H9 (cell line): ENCODE measurements at regions not wholly inside any gene's neighbourhood (a gene's known extent, or its start where the extent isn't known, plus 50 kb on each side); places are given as distances from the start of the nearest gene placed in this dataset.
A peak's percentile ranks its signal among the peaks of the same experiment; 100 is the strongest.

Experiments used
- DNase-seq: peaks from one replicate; pipeline ENCODE4 v3.0.0-alpha.2; 2017
- H2AFZ ChIP-seq: one replicate; pipeline ENCODE4 v1.6.1; 2013; ENCODE audit warnings: mild to moderate bottlenecking, low read length, control low read depth, moderate library complexity
- H2AK5ac ChIP-seq: 2 replicates; pipeline ENCODE4 v1.6.1; 2013; ENCODE audit warnings: low read length, control low read depth, mixed read lengths; ENCODE audit not compliant: insufficient read length
- H2BK120ac ChIP-seq: one replicate; pipeline ENCODE4 v1.6.1; 2013; ENCODE audit warnings: low read depth, mild to moderate bottlenecking, low read length, control low read depth, inconsistent platforms; ENCODE audit not compliant: poor library complexity, severe bottlenecking
- H2BK12ac ChIP-seq: 2 replicates; pipeline ENCODE4 v1.6.1; 2013; ENCODE audit warnings: low read length, control low read depth, mixed read lengths, low read depth; ENCODE audit not compliant: insufficient read length
- H2BK15ac ChIP-seq: 2 replicates; pipeline ENCODE4 v1.6.1; 2013; ENCODE audit warnings: low read depth, low read length, control low read depth
- H2BK20ac ChIP-seq: one replicate; pipeline ENCODE4 v1.6.1; 2013; ENCODE audit warnings: low read depth, mild to moderate bottlenecking, low read length, control low read depth, inconsistent platforms; ENCODE audit not compliant: poor library complexity, severe bottlenecking
- H2BK5ac ChIP-seq: 2 replicates; pipeline ENCODE4 v1.6.1; 2013; ENCODE audit warnings: low read length, control low read depth, mixed read lengths; ENCODE audit not compliant: insufficient read length
- H3K14ac ChIP-seq: 2 replicates; pipeline ENCODE4 v1.6.1; 2013; ENCODE audit warnings: low read length, control low read depth; ENCODE audit not compliant: insufficient read depth
- H3K18ac ChIP-seq: 2 replicates; pipeline ENCODE4 v1.6.1; 2013; ENCODE audit warnings: low read depth, mild to moderate bottlenecking, mixed read lengths, low read length, control low read depth; ENCODE audit not compliant: insufficient read length
- H3K23ac ChIP-seq: 2 replicates; pipeline ENCODE4 v1.6.1; 2013; ENCODE audit warnings: low read length, control low read depth, mixed read lengths, low read depth; ENCODE audit not compliant: insufficient read length
- H3K23me2 ChIP-seq: 2 replicates; pipeline ENCODE4 v1.6.1; 2013; ENCODE audit warnings: low read depth, mild to moderate bottlenecking, mixed read lengths, low read length, control low read depth; ENCODE audit not compliant: insufficient read length, poor library complexity, severe bottlenecking
- H3K27ac ChIP-seq: 2 replicates; pipeline ENCODE4 v1.5.1; 2013; ENCODE audit warnings: low read length, control low read depth, mixed read lengths, low read depth; ENCODE audit not compliant: insufficient read length
- H3K27me3 ChIP-seq: 2 replicates; pipeline ENCODE4 v1.6.1; 2013; ENCODE audit warnings: low read length, control low read depth, inconsistent platforms; ENCODE audit not compliant: insufficient read depth
- H3K4ac ChIP-seq: 2 replicates; pipeline ENCODE4 v1.6.1; 2013; ENCODE audit warnings: low read depth, mild to moderate bottlenecking, control low read depth, inconsistent platforms, low read length, moderate library complexity
- H3K4me1 ChIP-seq: 2 replicates; pipeline ENCODE4 v1.6.1; 2013; ENCODE audit warnings: low read length, control low read depth, inconsistent platforms; ENCODE audit not compliant: insufficient read depth
- H3K4me2 ChIP-seq: 2 replicates; pipeline ENCODE4 v1.6.1; 2013; ENCODE audit warnings: low read length, control low read depth, mixed read lengths; ENCODE audit not compliant: insufficient read length, insufficient read depth
- H3K56ac ChIP-seq: 2 replicates; pipeline ENCODE4 v1.6.1; 2013; ENCODE audit warnings: low read depth, mild to moderate bottlenecking, mixed read lengths, low read length, control low read depth; ENCODE audit not compliant: insufficient read length
- H3K79me1 ChIP-seq: 2 replicates; pipeline ENCODE4 v1.6.1; 2013; ENCODE audit warnings: low read depth, mild to moderate bottlenecking, moderate library complexity, low read length, control low read depth, inconsistent platforms; ENCODE audit not compliant: insufficient read depth, poor library complexity, severe bottlenecking
- H3K79me2 ChIP-seq: 2 replicates; pipeline ENCODE4 v1.6.1; 2013; ENCODE audit warnings: low read length, control low read depth, inconsistent platforms; ENCODE audit not compliant: insufficient read depth
- H3K9ac ChIP-seq: 2 replicates; pipeline ENCODE4 v1.6.1; 2013; ENCODE audit warnings: low read length, control low read depth, mixed read lengths; ENCODE audit not compliant: insufficient read length; ENCODE audit errors: extremely low read depth
- H3K9me3 ChIP-seq: one replicate; pipeline ENCODE4 v1.6.1; 2013; ENCODE audit warnings: low read depth, low read length, inconsistent platforms; ENCODE audit not compliant: control insufficient read depth
- H3T11ph ChIP-seq: one replicate; pipeline ENCODE4 v1.6.1; 2013; ENCODE audit warnings: mild to moderate bottlenecking, low read length, control low read depth, inconsistent platforms
- H4K20me1 ChIP-seq: one replicate; pipeline ENCODE4 v1.6.1; 2013; ENCODE audit not compliant: control insufficient read depth, insufficient read length, insufficient read depth
- H4K5ac ChIP-seq: 2 replicates; pipeline ENCODE4 v1.6.1; 2013; ENCODE audit warnings: low read depth, mild to moderate bottlenecking, mixed read lengths, low read length, control low read depth; ENCODE audit not compliant: insufficient read length
- H4K8ac ChIP-seq: replicated peaks from 2 replicates; pipeline ENCODE4 v1.6.1; 2013; ENCODE audit warnings: low read length, control low read depth, mixed read lengths, low read depth; ENCODE audit not compliant: insufficient read length
- H4K91ac ChIP-seq: 2 replicates; pipeline ENCODE4 v1.6.1; 2013; ENCODE audit warnings: low read depth, mild to moderate bottlenecking, moderate library complexity, mixed read lengths, low read length, control low read depth; ENCODE audit not compliant: insufficient read length
- H3K27ac Mint-ChIP-seq, 3 experiments: 2 replicates in 2 of 3; 3 replicates in 1 of 3; pipeline ENCODE4 v1.8.0; 2020 to 2021; ENCODE audit warnings: mixed read lengths in 3 of 3, mild to moderate bottlenecking in 1 of 3, moderate library complexity in 1 of 3
- H3K27me3 Mint-ChIP-seq: 2 replicates; pipeline ENCODE4 v1.8.0; 2021; ENCODE audit warnings: low read depth, mild to moderate bottlenecking, moderate library complexity, mixed read lengths
- H3K36me3 Mint-ChIP-seq, 3 experiments: 2 replicates in 2 of 3; 3 replicates in 1 of 3; pipeline ENCODE4 v1.8.0; 2020 to 2021; ENCODE audit warnings: low read depth in 3 of 3, mixed read lengths in 3 of 3; ENCODE audit not compliant: insufficient read depth in 1 of 3
- H3K4me1 Mint-ChIP-seq, 2 experiments: 2 replicates each; pipeline ENCODE4 v1.8.0; 2020; ENCODE audit warnings: mixed read lengths in 2 of 2
- H3K4me3 Mint-ChIP-seq, 2 experiments: 2 replicates in 1 of 2; 3 replicates in 1 of 2; pipeline ENCODE4 v1.8.0; 2020 to 2021; ENCODE audit warnings: mild to moderate bottlenecking in 2 of 2, mixed read lengths in 2 of 2, moderate library complexity in 1 of 2
- H3K9me3 Mint-ChIP-seq, 2 experiments: 2 replicates in 1 of 2; 3 replicates in 1 of 2; pipeline ENCODE4 v1.8.0; 2020; ENCODE audit warnings: mild to moderate bottlenecking in 2 of 2, mixed read lengths in 2 of 2, moderate library complexity in 1 of 2
- CTCF ChIP-seq: fragments of 200-600 bp; sonication (generic); conservative IDR thresholded peaks from 3 replicates; pipeline ENCODE4 v1.8.0; 2021; ENCODE audit warnings: antibody characterized with exemption, mild to moderate bottlenecking
- WGBS: extraction: QIAGEN DNeasy Blood & Tissue Kit; methylation state at CpG from one replicate; pipeline ENCODE4 v1.1.7; 2013; ENCODE audit warnings: missing lambda C conversion rate, low lambda C conversion rate, mixed read lengths; ENCODE audit not compliant: insufficient read length; ENCODE audit errors: extremely low coverage; 5-methylcytosine and 5-hydroxymethylcytosine counted together

DNA sequence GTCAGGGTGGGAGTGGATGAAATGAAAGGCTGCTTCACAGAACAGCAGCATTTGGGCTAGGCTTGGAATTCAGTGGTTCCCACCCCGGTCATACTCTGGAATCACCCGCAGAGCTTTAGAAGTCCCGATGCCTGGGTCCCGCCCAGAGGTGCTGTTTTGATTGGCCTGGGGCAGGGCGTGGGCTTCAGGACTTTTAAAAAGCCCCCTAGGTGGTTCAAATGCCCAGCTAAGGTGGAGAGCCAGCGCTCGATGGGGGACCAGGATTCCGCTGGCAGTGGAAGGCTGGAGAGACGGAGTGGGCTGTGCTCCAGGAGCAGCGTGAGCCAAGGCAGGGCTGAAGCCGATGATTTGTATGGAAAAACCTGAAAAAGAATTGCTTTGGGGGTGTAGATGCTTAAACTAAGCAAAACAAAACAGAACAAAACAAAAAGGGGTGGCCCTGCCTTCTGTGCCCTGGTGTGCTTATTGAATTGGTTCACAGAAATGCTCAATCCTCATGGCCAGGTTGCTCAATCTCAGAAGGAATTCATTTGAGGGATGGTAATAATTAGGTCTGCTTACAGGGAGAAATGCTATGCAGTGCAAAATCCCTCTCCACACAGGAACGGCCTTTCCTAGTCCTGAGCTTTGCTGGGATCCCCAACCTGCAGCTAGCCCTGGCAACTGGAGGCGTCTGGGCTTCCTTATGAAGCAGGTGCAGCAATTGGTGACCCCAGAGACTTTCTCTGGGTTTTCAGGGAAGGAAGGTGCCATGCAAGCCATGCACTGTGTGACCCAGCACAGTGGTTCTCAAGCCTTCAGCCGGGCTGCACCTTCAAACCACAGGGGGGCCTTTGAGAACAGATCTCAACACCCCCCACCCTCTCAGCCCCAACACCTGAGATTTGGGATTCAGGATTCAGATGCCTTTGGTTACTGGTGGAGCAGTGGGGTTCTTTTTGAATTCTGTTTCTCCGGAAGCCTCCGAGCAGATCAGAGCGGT lies 174.0 kb upstream of the ZNF618 start:
- H2AFZ ChIP-seq: no peak overlapping the region
- H3T11ph ChIP-seq: no peak overlapping the region
- H3K27ac ChIP-seq: no peak overlapping the region
- Mint-ChIP-seq H3K4me1 (peaks cover 34 to 38% of the 10 kb centered on the region in 2 experiments), H3K4me3 (no peak overlapping the region; a peak in 1 of 5 replicates), H3K27ac (peak overlapping the region in 1 of 3 experiments; percentile 41; a peak in 2 of 7 replicates), H3K27me3 (peaks cover 11% of the 10 kb centered on the region), H3K9me3 (peaks cover 0 to 3% of the 10 kb centered on the region in 2 experiments; a peak in 2 of 5 replicates), H3K36me3 (peaks cover 0 to 3% (median 2%) of the 10 kb centered on the region in 3 experiments; a peak in 4 of 7 replicates)
- H3K23ac ChIP-seq: no peak overlapping the region
- no peaks in the 10 kb centered on the region for H3K79me1 ChIP-seq
- no peak for DNase-seq
- no peaks in the 10 kb centered on the region for H3K9me3 ChIP-seq
- peaks cover 11% of the 10 kb centered on the region; the same call in 1 of the 2 replicates for H3K4me1 ChIP-seq
- H4K5ac ChIP-seq: no peak overlapping the region
- no peak overlapping the region for H3K14ac ChIP-seq
- no peak overlapping the region for H2AK5ac ChIP-seq
- H2BK5ac ChIP-seq: no peak overlapping the region
- TF ChIP-seq CTCF: no peak
- no peak overlapping the region for H3K4me2 ChIP-seq
- H4K8ac ChIP-seq: no peak overlapping the region
- no peak overlapping the region for H2BK12ac ChIP-seq
- WGBS: no CpG with 5 or more reads among the region's 17 CpGs
- no peaks in the 10 kb centered on the region for H4K20me1 ChIP-seq
- H3K18ac ChIP-seq: no peak overlapping the region
- H2BK120ac ChIP-seq: no peak overlapping the region
- no peaks in the 10 kb centered on the region for H3K79me2 ChIP-seq
- H3K56ac ChIP-seq: no peak overlapping the region
- no peak overlapping the region for H2BK20ac ChIP-seq
- H2BK15ac ChIP-seq: no peak overlapping the region
- H3K27me3 ChIP-seq: no peaks in the 10 kb centered on the region
- H3K23me2 ChIP-seq: no peaks in the 10 kb centered on the region
- H3K4ac ChIP-seq: no peak overlapping the region
- no peak overlapping the region for H3K9ac ChIP-seq
- H4K91ac ChIP-seq: no peak overlapping the region
